Left lobe of liver (tissue), 2 donors: ENCODE measurements at regions not wholly inside any gene's neighbourhood (a gene's known extent, or its start where the extent isn't known, plus 50 kb on each side); places are given as distances from the start of the nearest gene placed in this dataset.
A peak's percentile ranks its signal among the peaks of the same experiment; 100 is the strongest.

Source experiments
- ATAC-seq: fragments of 200-7000 bp; cut with Tn5 transposase; one replicate; pipeline ENCODE4 v1.9.1; 2020; ENCODE audit warnings: mild to moderate bottlenecking, moderate library complexity
- DNase-seq: peaks from one replicate; pipeline ENCODE4 v3.0.0-alpha.2; 2020; ENCODE audit warnings: low spot score
- donor health status: DM: no; HTN: no; CAD: no; lungs with moderate emphysema.
- donor health status: DM: no; HTN: yes; CAD: no.

DNA sequence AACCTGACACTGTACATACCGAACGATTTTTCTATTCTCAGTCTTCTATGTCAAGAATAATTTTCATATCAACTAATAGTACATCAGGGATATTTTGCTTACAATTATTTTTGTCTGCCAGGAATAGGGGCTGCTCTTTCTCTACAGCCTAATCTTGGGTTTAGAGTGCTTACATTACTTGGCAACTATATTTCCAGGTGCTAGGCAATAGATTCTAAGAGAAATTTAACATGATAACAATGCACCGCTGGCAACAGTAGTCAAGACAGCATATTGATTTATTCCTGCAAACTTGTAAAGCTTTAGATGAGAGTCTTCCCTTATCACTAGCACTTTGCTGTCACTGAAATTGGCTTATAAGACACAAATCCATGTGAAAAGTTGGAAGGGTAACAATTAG lies 935.9 kb downstream of the CDH11 start:
- no peak for ATAC-seq

DNA sequence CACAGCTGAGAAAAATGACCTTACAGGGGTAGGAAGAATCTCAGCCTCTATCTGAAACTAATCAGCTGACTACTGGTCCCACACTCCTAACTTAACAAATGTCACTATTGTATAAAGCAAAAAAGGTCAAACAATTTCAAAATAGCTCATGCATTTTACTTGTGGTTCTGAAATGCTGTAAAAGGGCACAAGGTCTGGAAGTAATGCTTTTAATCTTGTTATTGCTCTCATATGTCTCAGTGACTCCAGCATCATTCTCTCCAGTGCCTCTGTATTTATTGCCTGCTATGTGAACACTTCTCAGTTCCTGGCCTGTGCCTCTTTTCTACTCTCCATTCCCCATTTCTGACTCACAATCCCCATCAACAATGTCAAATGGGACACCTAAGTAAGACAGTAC lies 937.7 kb downstream of the CDH11 start:
- no peak for ATAC-seq
- no peak for DNase-seq

More for the DNA sequence above, 935.9 kb downstream of the CDH11 start:
- no peak for DNase-seq

DNA sequence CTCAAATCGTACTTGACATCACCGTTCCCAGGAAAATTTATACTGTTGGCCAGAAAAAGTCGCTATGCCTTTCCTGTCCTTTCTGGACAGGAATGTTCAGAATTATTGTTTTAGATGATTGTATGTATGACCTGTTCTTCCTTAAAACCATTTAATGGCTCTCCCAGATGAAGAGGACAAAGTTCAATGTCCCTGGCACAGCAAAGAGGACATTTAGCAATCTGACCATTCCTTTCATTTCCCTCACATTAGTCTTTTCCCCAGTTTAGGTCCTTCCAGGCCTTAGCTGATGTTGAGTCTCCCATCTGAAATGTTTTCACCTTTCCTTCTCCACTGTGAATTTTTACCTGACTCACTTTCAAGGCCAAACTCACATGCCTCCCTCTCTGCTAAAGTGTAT lies 938.9 kb downstream of the CDH11 start:
- peak; percentile 93 for ATAC-seq
- DNase-seq = peak; percentile 48

DNA sequence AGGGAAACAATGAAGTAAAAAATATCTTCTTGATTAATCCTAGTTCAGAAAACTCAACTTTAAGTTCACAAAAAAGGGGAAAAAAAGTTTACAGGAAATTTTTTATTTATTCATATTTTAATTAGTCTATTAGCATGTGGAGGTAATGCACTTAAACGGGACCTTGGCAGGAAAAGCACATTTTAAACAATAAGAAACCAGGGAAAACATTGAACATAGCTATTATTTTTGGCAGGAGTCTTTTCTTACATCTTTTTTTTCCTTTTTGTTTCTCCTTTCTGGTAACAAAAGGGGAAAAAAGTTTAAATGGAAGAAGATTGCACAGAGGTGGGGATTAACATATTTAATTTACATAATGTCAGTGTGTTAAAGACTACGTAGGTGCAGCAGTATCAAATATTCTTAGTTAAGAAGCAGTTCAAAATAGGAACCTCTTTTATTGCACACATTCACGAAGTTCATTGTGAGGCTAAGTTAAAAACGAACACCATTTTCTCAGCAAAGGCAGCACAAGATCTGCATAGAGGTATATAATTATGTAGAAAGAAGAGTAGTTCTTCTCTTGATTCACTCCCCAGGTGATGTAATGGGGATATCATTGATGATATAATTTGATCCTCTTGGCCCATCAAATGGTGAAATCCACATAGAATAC lies 940.5 kb downstream of the CDH11 start:
- no peak for DNase-seq
- no peak for ATAC-seq

DNA sequence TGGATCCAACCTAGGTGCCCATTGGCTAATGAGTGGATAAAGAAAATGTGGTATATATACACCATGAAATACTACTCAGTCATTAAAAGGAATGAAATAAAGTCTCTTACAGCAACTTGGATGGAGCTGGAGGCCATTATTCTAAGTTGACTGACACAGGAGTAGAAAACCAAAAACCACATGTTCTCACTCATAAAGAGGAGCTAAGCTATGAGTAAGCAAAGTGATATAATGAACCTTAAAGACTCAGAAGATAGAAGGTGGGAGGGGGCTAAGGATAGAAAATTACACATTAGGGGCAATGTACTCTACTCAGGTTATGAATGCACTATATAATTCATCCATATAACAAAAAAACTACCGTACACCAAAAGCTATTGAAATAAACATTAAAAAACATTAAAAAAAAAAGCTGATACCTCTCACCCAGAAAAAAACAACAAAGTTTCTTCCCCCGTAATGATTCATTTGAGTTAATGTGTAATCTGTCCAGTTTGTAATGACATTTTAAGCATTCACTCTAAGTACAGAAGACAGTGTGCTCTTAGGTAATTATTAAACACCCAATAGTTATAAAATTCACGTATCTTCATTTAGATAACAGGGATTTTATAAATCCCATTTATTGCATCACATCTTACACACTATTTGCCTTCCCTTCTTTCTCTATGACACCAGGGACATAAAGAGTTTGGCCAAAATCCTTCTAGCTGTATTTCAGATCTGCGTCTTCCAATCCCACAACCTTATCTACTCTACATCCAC lies 941.5 kb downstream of the CDH11 start:
- ATAC-seq (peak; percentile 57), DNase-seq (no peak)

DNA sequence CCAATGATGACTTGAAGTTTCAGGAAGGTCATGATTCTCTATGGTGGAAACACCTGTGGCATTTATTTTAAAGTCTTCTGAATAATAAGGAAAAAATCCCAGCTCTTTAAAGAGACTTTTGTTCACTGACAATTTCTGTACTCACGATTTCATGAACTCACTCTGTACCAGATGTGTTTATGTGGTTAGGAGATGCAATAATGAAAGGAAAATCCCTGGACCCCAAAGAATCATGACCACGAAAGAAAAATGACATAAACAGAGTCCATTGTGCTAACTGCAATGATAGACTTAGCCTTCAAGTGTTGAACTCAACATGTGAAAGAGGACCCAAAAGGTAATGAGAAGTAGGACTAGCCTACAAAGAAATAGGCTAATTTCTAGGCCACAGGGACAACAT lies 947.5 kb downstream of the CDH11 start:
- DNase-seq = no peak
- no peak for ATAC-seq

DNA sequence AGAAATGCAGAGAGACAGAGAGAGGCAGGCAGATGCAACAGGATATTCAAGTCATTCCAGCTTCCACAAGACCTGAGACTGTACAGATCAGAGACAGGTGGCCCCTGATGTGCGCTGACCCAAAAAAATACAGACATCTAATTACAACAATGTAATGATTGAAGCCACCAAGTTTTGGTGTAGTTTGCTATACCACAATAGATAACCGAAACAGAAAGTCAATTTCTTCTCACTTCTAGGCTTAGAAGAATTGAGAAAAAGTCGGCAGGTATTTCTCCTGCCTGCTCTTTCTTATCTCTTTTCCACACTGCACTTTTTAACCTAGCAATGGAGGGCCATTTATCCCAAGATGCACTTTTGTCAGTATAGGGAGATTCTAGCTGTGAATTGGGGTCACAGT lies 949.2 kb downstream of the CDH11 start:
- no peak for DNase-seq
- no peak for ATAC-seq

DNA sequence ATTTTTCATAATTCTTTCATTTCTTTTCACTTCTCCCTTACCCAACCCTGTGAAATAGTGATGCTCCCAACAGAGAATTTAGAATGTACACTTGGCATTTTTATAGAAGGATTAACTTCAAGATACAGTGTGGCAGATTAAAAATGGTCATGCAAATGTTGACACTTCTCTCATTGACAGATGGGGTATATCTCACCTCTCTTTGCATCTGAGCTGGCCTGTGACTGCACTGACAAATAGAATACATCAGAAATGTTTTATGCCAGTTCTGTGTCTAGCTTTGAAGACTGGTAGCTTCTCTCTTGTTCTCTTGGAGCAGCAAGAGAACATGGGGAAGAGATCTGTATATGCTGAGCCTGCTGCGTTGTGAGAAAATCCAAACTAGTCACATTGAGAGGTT lies 949.6 kb downstream of the CDH11 start:
- ATAC-seq (no peak), DNase-seq (no peak)

DNA sequence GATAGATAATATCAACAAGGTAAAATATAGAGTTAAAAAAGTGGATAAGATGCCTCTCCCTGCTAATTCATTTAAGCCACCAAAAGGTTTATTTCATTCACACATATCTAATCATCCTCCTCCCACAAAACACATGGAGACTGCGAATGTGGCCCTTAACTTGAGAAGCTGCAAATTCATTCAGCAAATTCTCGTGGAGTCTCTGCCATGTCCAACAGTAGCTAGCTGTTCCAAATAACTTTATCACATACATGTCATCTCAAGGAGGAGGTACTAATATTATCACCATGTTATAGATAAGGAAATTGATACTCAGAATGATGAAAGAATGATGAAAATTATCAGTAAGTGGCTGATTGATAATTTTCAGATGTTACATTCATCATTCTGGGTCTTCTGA lies 950.2 kb downstream of the CDH11 start:
- DNase-seq (no peak), ATAC-seq (no peak)

DNA sequence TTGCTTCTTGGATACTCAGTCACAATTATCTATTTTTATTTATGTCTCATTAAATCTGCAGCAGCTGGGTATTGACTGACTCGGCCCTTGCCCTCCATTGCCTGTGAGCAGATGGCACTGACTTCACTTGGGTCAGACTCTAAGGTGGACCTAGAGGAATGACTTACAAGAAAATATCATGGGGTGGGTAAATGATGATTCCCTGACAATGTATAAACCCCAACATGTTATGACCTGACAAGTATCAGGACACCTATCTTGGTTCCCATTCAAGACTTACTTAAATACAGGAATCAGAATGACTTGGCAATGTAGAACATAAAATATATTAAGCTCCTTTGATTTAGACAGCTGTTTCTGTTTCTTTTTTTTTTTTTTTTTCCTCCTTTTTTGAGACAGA lies 953.5 kb downstream of the CDH11 start:
- no peak for ATAC-seq
- no peak for DNase-seq

DNA sequence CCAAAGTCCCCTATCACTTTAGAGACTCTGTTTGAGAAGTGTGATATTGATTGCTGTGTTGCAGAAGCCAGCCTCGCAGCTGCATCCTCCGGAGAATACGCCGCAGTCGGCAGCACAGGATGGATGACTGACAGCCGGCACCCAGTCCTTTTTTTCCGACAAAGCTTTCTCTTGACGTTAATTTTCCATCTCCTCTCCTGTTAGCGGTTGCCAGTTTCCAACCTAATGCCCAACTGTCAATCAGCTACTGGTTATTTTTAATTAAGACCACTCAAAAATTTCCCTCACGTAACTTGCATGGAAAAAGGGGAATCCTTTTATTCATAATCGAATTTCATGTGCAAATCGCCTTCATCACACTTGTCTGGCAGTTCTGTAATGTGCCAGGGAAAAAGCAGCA lies 953.9 kb downstream of the CDH11 start:
- peak; percentile 28 for ATAC-seq
- DNase-seq = no peak

DNA sequence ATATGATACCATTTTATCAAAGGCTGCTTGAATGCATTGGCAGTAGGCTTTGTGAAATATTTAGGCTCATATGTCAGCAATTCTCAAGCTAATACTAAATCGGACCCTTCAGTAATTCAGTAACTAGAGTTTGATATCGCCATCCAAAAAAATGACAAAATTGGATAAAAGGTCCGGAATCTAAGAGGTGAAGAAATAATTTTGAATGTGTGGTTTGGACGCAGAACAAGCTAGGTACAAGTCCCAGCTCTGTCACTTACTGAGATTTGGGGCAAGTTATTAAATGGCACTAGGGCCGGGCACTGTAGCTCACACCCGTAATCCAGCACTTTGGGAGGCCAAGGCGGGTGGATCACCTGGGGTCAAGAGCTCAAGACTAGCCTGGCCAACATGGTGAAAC lies 956.5 kb downstream of the CDH11 start:
- ATAC-seq = peak; percentile 76
- peak; percentile 45 for DNase-seq

DNA sequence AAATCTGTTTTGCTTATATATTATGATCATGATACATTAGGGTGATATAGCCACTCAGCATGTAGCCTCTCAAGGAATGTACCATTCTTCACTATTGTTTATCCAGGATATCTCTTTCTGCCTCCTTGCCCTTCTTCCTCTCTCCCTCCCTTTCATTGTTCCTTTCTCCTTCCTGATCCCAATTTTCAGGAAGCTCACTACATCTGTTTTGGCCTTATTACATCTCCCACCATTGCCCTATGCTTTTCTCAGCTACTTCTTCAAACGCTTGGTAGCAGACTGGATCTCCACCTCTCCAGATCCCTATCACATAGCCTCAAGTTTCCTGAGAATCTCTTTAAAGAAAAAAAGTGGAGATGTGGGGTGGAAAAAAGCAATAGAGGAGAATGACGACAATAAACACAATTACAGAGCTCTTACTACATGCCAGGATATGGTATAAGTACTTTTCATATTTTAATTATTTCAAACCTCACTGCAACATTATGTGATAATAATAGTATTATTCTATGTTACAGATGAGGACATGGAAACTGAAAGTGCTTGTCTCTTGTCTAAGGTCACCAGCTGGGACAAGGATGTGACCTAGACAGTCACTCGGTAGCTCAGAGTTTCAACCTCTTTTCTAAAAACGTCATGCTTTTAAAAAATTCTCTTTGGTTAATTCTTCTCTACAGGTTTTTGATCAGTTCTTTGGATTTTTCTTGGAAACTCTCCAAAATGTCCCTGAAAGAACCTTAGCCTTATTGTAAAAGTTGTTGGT lies 959.1 kb downstream of the CDH11 start:
- DNase-seq = no peak
- peak; percentile 32 for ATAC-seq

DNA sequence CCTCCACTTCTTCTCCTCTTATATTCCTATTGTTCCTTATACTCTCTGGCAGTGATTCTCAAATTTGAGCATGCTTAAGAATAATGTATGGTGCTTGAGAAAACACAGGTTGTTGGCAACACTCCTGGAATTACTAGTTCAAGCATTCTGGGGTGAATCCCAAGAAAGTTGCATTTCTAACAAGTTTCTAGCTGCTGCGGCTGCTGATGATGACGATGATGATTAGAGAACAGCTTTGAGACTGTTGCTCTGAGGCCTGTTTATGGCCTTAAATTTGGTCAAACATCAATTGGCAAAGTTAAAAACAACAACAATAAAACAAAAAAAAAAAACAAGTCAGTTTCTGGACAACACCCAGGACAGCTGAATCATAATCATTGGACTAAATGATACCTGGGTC lies 961.9 kb downstream of the CDH11 start:
- DNase-seq (no peak), ATAC-seq (no peak)

DNA sequence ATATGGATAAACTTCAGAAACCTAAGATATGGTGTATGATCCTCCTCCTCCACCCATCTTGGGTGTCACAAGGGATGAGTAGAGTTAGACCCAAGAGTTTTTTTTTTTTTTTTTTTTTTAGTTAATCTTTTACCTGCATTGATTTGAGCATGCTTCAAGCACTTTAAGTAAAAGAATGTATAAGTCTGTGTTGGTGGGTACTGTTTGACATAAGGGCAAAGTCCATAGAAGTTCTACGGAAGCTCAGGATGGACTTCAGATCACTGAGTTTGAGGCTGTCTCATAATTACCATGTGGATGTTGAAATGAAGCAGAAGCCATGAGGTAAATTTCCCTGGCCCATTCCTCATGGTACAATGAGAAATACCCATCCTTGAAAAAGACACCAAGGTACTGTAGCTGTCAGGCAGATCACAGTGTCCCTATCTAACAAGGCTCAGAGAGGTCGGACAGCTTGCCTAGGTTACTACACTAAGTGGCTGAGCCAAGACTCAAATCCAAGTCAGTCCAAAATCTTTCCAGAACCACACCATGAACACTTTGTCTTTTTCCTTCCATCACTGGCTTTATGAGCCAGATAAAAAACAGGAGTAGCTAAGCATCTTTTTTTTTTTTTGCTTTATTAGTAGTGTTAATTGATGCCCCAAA lies 962.8 kb downstream of the CDH11 start:
- ATAC-seq = no peak
- DNase-seq = no peak

DNA sequence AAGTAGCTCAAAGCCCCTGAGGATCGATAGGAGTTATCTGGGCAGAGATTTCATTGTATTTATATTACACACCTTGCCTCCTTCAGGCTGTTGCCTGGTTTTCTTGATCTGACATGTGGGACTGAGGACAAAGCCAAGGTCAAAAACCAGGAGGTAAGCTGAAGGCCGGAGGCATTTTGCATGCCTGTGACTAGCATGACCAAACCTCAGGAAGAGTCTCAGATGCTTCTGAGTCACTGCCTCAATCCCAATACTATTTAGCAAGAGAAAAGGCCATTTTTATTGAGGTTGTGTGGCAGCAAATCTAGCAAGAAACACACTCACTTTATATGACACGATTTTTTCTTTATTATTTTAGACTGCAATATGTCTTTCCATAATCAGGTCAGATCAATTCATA lies 968.1 kb downstream of the CDH11 start:
- ATAC-seq (no peak), DNase-seq (no peak)

DNA sequence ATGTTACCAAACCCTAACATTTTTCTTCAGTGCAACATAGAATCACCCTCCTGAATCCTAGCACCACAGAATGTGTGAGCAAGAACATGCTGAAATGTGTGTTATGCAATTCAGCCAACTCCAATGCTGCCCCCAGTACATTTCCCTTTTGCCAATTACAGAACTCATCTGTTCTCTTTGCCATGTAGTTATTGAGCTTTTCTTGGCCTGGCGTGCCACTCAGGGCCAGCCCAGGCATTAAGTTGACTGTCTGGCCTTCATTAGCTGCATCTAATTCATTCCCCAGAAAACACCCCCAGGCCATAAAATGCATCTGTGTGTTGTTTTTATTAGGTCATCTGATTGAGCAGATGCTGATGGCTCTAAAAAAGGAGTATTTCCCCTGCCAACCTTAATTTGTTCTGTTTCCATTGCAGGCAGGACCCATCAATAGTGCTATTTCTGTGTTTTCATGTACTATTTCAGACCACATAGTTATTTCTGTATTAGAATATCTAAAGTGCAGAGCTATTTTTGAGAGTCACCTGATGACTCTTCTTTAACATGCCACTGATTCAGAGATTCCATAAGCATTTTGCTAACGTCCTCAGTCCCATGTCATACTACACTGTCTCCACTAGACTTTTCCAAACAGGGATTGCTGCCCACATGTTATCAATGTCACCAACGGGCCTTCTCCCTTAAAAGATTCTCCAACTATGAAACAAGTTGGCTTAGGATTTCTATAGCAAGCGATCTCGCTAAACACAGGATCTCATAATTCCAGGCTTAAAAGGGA lies 969.7 kb downstream of the CDH11 start:
- no peak for DNase-seq

DNA sequence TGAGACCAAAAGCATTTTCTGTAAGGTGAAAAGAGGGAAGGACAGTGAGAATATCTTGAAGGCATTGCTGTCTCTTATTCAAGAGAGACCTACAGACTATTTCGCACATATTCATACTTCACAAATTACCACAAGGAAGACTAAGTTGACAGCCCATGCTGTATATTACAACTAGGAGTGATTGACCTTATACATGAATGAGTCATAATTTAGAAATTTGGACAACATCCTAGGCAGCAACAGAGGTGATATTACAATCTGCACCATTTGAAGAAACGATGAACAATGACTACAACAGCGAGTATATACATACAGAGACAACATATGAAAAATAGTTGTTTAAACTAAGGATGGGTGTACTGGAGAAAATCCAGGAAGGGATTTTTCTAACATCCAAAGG lies 971.7 kb downstream of the CDH11 start:
- DNase-seq (no peak), ATAC-seq (no peak)

More for the DNA sequence above, 969.7 kb downstream of the CDH11 start:
- ATAC-seq = no peak

DNA sequence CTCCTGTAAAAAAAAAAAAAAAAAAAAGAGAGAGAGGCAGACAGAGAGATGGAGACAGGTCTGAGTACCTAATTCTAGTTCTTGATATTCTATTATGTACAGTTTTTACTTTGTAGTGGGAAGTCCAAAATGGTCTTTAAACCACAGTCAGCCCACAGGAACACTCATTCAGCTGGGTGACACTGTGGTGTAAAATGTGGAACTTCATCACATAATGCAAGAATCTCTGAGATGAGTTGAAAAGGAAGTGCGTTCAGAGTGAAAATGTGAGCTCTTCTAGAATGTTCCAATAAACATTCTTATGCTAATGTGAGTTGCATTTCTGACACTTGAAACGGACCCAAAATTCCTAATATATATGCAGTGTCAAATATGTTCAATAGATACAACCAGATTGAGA lies 972.1 kb downstream of the CDH11 start:
- DNase-seq (no peak), ATAC-seq (no peak)

DNA sequence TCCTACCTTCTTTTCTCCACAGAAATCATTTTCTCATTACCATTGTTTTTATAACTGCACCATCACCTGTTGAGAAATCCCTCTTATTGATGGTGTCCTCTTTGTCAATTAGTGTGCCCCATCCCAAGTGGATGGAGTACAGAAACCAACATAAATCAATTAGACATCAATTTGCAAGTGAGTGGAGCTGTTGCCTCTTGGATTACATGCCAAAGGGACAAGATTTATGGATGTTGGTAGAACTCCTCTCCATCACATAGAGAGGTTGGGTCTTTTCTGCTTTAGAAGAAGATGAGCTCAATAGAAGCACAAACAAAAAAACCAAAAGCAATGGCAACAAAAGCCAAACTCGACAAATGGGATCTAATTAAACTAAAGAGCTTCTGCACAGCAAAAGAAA lies 973.5 kb downstream of the CDH11 start:
- ATAC-seq = no peak

DNA sequence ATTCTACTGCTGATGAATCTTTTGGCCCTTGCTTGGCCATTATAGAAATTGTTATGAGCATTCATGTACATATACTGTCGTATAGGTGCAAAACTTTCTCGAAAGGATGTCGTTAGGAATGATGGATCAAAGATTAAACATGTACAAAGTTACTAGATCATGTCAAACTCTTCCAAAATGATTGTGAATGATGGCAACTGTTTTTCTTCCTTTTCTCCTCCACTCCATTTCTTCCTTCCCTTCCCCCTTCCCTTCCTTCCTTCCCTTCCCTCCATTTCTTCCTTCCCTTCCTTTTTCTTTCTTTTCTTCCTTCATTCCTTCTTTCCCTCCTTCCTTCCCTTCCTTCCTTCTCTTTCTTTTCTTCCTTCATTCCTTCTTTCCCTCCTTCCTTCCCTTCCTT lies 973.9 kb downstream of the CDH11 start:
- no peak for ATAC-seq
- DNase-seq = no peak

More for the DNA sequence above, 973.5 kb downstream of the CDH11 start:
- DNase-seq = no peak
